CD4-positive, alpha-beta memory T cell (primary cell): ENCODE measurements at regions not wholly inside any gene's neighbourhood (a gene's known extent, or its start where the extent isn't known, plus 50 kb on each side); places are given as distances from the start of the nearest gene placed in this dataset.

Source experiments
- CTCF ChIA-PET: fragments of 350-600 bp; sonication (Branson Sonifier 250); formaldehyde crosslinking; loops from one replicate; lab custom pipeline; 2021; ENCODE audit warnings: inconsistent platforms; ENCODE audit not compliant: partially characterized antibody; lab: Charles Lee
- POLR2A ChIA-PET: fragments of 350-600 bp; sonication (Branson Sonifier 250); formaldehyde crosslinking; loops from one replicate; lab custom pipeline; 2021; ENCODE audit not compliant: partially characterized antibody; lab: Charles Lee
- DNase-seq, 5 donors: peaks; one replicate each; pipeline versions ENCODE4 v3.0.0 to v3.0.0-alpha.2; 2020 to 2022; ENCODE audit warnings: mixed read lengths in 1 of 5
- H3K27ac ChIP-seq: one replicate; pipeline ENCODE4 v1.7.0; 2013; ENCODE audit warnings: low read depth, low read length
- H3K27me3 ChIP-seq: 2 replicates; pipeline ENCODE4 v1.7.0; 2013; ENCODE audit warnings: mild to moderate bottlenecking, low read length, moderate library complexity; ENCODE audit not compliant: insufficient read depth
- H3K36me3 ChIP-seq: 2 replicates; pipeline ENCODE4 v1.7.0; 2013; ENCODE audit warnings: mild to moderate bottlenecking, low read length, moderate library complexity; ENCODE audit not compliant: insufficient read depth
- H3K4me1 ChIP-seq: 2 replicates; pipeline ENCODE4 v1.7.0; 2013; ENCODE audit warnings: mild to moderate bottlenecking, low read length, moderate library complexity; ENCODE audit not compliant: insufficient read depth
- H3K4me3 ChIP-seq, 2 donors: one replicate each; pipeline ENCODE4 v1.7.0; 2013; ENCODE audit warnings: low read length in 2 of 2, mild to moderate bottlenecking in 1 of 2
- H3K9me3 ChIP-seq, 2 donors: one replicate each; pipeline ENCODE4 v1.7.0; 2013; ENCODE audit warnings: low read length in 2 of 2, control low read depth in 1 of 2; ENCODE audit not compliant: control insufficient read depth in 1 of 2
- H3K27ac Mint-ChIP-seq, 7 donors: one replicate each; pipeline ENCODE4 v1.8.0; 2020 to 2021; ENCODE audit warnings: mixed read lengths in 7 of 7, mild to moderate bottlenecking in 6 of 7, inconsistent platforms in 3 of 7, moderate library complexity in 3 of 7
- H3K27me3 Mint-ChIP-seq, 2 donors: one replicate each; pipeline ENCODE4 v1.8.0; 2020 to 2021; ENCODE audit warnings: mixed read lengths in 2 of 2
- H3K36me3 Mint-ChIP-seq, 2 donors: one replicate each; pipeline ENCODE4 v1.8.0; 2020 to 2021; ENCODE audit warnings: mixed read lengths in 2 of 2, inconsistent platforms in 1 of 2, mild to moderate bottlenecking in 1 of 2
- H3K4me1 Mint-ChIP-seq, 4 donors: one replicate each; pipeline ENCODE4 v1.8.0; 2020 to 2021; ENCODE audit warnings: mixed read lengths in 4 of 4, mild to moderate bottlenecking in 1 of 4
- H3K4me3 Mint-ChIP-seq, 8 donors: one replicate each; pipeline ENCODE4 v1.8.0; 2020 to 2021; ENCODE audit warnings: mixed read lengths in 8 of 8, mild to moderate bottlenecking in 7 of 8, moderate library complexity in 6 of 8, inconsistent platforms in 3 of 8
- H3K9me3 Mint-ChIP-seq, 8 donors: one replicate each; pipeline ENCODE4 v1.8.0; 2020 to 2021; ENCODE audit warnings: mixed read lengths in 8 of 8, mild to moderate bottlenecking in 5 of 8, inconsistent platforms in 3 of 8, moderate library complexity in 1 of 8
- intact Hi-C: fragments of 100-400 bp; cut with micrococcal nuclease; formaldehyde crosslinking; loops from one replicate; pipeline ENCODE4 v1.15.1; 2023

GRCh38 chr15:62469478-62469873 is 304.4 kb upstream of the C2CD4B start:
- H3K27me3 ChIP-seq = no peaks in the 10 kb centered on the region
- H3K4me1 Mint-ChIP-seq = no peaks in the 10 kb centered on the region
- H3K4me1 ChIP-seq = no peaks in the 10 kb centered on the region
- CTCF ChIA-PET = interaction anchor here (1.0 kb wide), 1 partner anchor 22 kb away, joined by 3 read pairs; no protein-coding TSS in a partner anchor
- no peaks in the 10 kb centered on the region for H3K9me3 Mint-ChIP-seq
- H3K36me3 ChIP-seq = no peaks in the 10 kb centered on the region
- intact Hi-C loops = no loop called here
- H3K4me3 ChIP-seq = no peak overlapping the region
- H3K27ac Mint-ChIP-seq = no peak overlapping the region
- H3K36me3 Mint-ChIP-seq = no peaks in the 10 kb centered on the region
- H3K4me3 Mint-ChIP-seq = no peak overlapping the region
- POLR2A ChIA-PET = no interaction called here
- peaks cover 7 to 12% of the 10 kb centered on the region in 2 donors for H3K27me3 Mint-ChIP-seq
- DNase-seq = no peak
- no peak overlapping the region for H3K27ac ChIP-seq
- no peaks in the 10 kb centered on the region for H3K9me3 ChIP-seq

- no peaks in the 10 kb centered on the region for H3K36me3 Mint-ChIP-seq
Observed at GRCh38 chr15:62469874-62470688, 305.0 kb upstream of the C2CD4B start.

GRCh38 chr15:62472616-62473299 is 307.7 kb upstream of the C2CD4B start:
- Histone ChIP-seq H3K4me3 (no peak overlapping the region), H3K27ac (no peak overlapping the region), H3K27me3 (no peaks in the 10 kb centered on the region), H3K9me3 (no peaks in the 10 kb centered on the region), H3K4me1 (no peaks in the 10 kb centered on the region), H3K36me3 (no peaks in the 10 kb centered on the region)
- Mint-ChIP-seq H3K27me3 (peaks cover 0 to 7% of the 10 kb centered on the region in 2 donors), H3K36me3 (no peaks in the 10 kb centered on the region), H3K9me3 (no peaks in the 10 kb centered on the region), H3K4me3 (no peak overlapping the region), H3K27ac (no peak overlapping the region), H3K4me1 (no peaks in the 10 kb centered on the region)
- no peak for DNase-seq
- intact Hi-C loops = no loop called here
- POLR2A ChIA-PET = no interaction called here
- CTCF ChIA-PET = no interaction called here

More at GRCh38 chr15:62469874-62470688, 305.0 kb upstream of the C2CD4B start:
- H3K27ac ChIP-seq = no peak overlapping the region
- ChIA-PET CTCF (interaction anchor here (1.0 kb wide), 1 partner anchor 22 kb away, joined by 3 read pairs; no protein-coding TSS in a partner anchor), POLR2A (no interaction called here)
- Mint-ChIP-seq H3K27me3 (peaks cover 6 to 12% of the 10 kb centered on the region in 2 donors), H3K27ac (no peak overlapping the region), H3K9me3 (no peaks in the 10 kb centered on the region), H3K4me3 (no peak overlapping the region), H3K4me1 (no peaks in the 10 kb centered on the region)
- no peaks in the 10 kb centered on the region for H3K27me3 ChIP-seq
- H3K4me1 ChIP-seq = no peaks in the 10 kb centered on the region
- intact Hi-C loops = no loop called here
- H3K4me3 ChIP-seq = no peak overlapping the region
- H3K9me3 ChIP-seq = no peaks in the 10 kb centered on the region
- no peaks in the 10 kb centered on the region for H3K36me3 ChIP-seq
- no peak for DNase-seq

- Histone ChIP-seq H3K4me1 (no peaks in the 10 kb centered on the region), H3K27me3 (no peaks in the 10 kb centered on the region), H3K27ac (no peak overlapping the region), H3K4me3 (no peak overlapping the region), H3K36me3 (no peaks in the 10 kb centered on the region), H3K9me3 (no peaks in the 10 kb centered on the region)
- peaks cover 0 to 7% of the 10 kb centered on the region in 2 donors for H3K27me3 Mint-ChIP-seq
- no peak for DNase-seq
- no peaks in the 10 kb centered on the region for H3K9me3 Mint-ChIP-seq
- H3K4me3 Mint-ChIP-seq = no peak overlapping the region
- no peaks in the 10 kb centered on the region for H3K4me1 Mint-ChIP-seq
- ChIA-PET POLR2A (no interaction called here), CTCF (no interaction called here)
- intact Hi-C loops = no loop called here
- H3K36me3 Mint-ChIP-seq = no peaks in the 10 kb centered on the region
- no peak overlapping the region for H3K27ac Mint-ChIP-seq
Observed at GRCh38 chr15:62474021-62474770, 309.1 kb upstream of the C2CD4B start.

GRCh38 chr15:62474771-62475124 is 309.7 kb upstream of the C2CD4B start:
- Histone ChIP-seq H3K27ac (no peak overlapping the region), H3K4me1 (no peaks in the 10 kb centered on the region), H3K27me3 (no peaks in the 10 kb centered on the region), H3K9me3 (no peaks in the 10 kb centered on the region), H3K36me3 (no peaks in the 10 kb centered on the region), H3K4me3 (no peak overlapping the region)
- Mint-ChIP-seq H3K4me1 (no peaks in the 10 kb centered on the region), H3K27ac (no peak overlapping the region), H3K4me3 (no peak overlapping the region), H3K9me3 (no peaks in the 10 kb centered on the region), H3K36me3 (no peaks in the 10 kb centered on the region), H3K27me3 (peaks cover 0 to 6% of the 10 kb centered on the region in 2 donors)
- POLR2A ChIA-PET = no interaction called here
- intact Hi-C loops = no loop called here
- CTCF ChIA-PET = no interaction called here
- no peak for DNase-seq

GRCh38 chr15:62475591-62475990 is 310.5 kb upstream of the C2CD4B start:
- H3K36me3 Mint-ChIP-seq = no peaks in the 10 kb centered on the region
- intact Hi-C loops = no loop called here
- H3K4me1 ChIP-seq = no peaks in the 10 kb centered on the region
- no peak overlapping the region for H3K27ac Mint-ChIP-seq
- ChIA-PET CTCF (no interaction called here), POLR2A (no interaction called here)
- H3K27me3 ChIP-seq = no peaks in the 10 kb centered on the region
- no peaks in the 10 kb centered on the region for H3K4me1 Mint-ChIP-seq
- no peak for DNase-seq
- H3K36me3 ChIP-seq = no peaks in the 10 kb centered on the region
- H3K4me3 Mint-ChIP-seq = no peak overlapping the region
- H3K27ac ChIP-seq = no peak overlapping the region
- no peaks in the 10 kb centered on the region for H3K9me3 Mint-ChIP-seq
- H3K27me3 Mint-ChIP-seq = peaks cover 0 to 5% of the 10 kb centered on the region in 2 donors
- H3K4me3 ChIP-seq = no peak overlapping the region
- H3K9me3 ChIP-seq = no peaks in the 10 kb centered on the region

- intact Hi-C loops = no loop called here
Observed at GRCh38 chr15:62476163-62476562, 311.1 kb upstream of the C2CD4B start.

More at GRCh38 chr15:62476163-62476562, 311.1 kb upstream of the C2CD4B start:
- H3K27me3 Mint-ChIP-seq = peaks cover 0 to 5% of the 10 kb centered on the region in 2 donors
- H3K27ac Mint-ChIP-seq = no peak overlapping the region
- POLR2A ChIA-PET = no interaction called here
- H3K27me3 ChIP-seq = no peaks in the 10 kb centered on the region
- H3K9me3 ChIP-seq = no peaks in the 10 kb centered on the region
- no peak overlapping the region for H3K27ac ChIP-seq
- H3K4me3 Mint-ChIP-seq = no peak overlapping the region
- no peaks in the 10 kb centered on the region for H3K4me1 ChIP-seq
- no peak for DNase-seq
- no peaks in the 10 kb centered on the region for H3K36me3 ChIP-seq
- no peaks in the 10 kb centered on the region for H3K9me3 Mint-ChIP-seq
- no peak overlapping the region for H3K4me3 ChIP-seq
- CTCF ChIA-PET = no interaction called here
- H3K4me1 Mint-ChIP-seq = no peaks in the 10 kb centered on the region
- no peaks in the 10 kb centered on the region for H3K36me3 Mint-ChIP-seq
